Lung (tissue), 11 donors: ENCODE measurements at regions not wholly inside any gene's neighbourhood (a gene's known extent, or its start where the extent isn't known, plus 50 kb on each side); places are given as distances from the start of the nearest gene placed in this dataset.
A peak's percentile ranks its signal among the peaks of the same experiment; 100 is the strongest.

Source experiments
- ATAC-seq: fragments of 200-7000 bp; cut with Tn5 transposase; one replicate; pipeline ENCODE4 v1.9.1; 2020; ENCODE audit warnings: moderate number of reproducible peaks; ENCODE audit not compliant: insufficient read depth, low FRiP score
- DNase-seq, 3 donors: peaks; one replicate each; pipeline ENCODE4 v3.0.0-alpha.2; 2013 to 2017
- H3K27ac ChIP-seq, 2 donors: one replicate each; pipeline ENCODE4 v1.5.1; 2013; ENCODE audit warnings: mild to moderate bottlenecking in 2 of 2, moderate library complexity in 2 of 2, control low read depth in 1 of 2, inconsistent platforms in 1 of 2, low read depth in 1 of 2, low read length in 1 of 2
- H3K27me3 ChIP-seq, 3 donors: one replicate each; pipeline ENCODE4 v1.5.1; 2013; ENCODE audit warnings: low read length in 2 of 3; ENCODE audit not compliant: control insufficient read depth in 3 of 3, insufficient read depth in 3 of 3
- H3K36me3 ChIP-seq, 4 donors: one replicate each; pipeline ENCODE4 v1.5.1; 2013; ENCODE audit warnings: low read length in 4 of 4, mild to moderate bottlenecking in 1 of 4, moderate library complexity in 1 of 4; ENCODE audit not compliant: control insufficient read depth in 4 of 4, insufficient read depth in 4 of 4
- H3K4me1 ChIP-seq, 5 donors: one replicate each; pipeline ENCODE4 v1.5.1; 2013; ENCODE audit warnings: low read length in 5 of 5, mild to moderate bottlenecking in 2 of 5, moderate library complexity in 1 of 5; ENCODE audit not compliant: control insufficient read depth in 5 of 5, insufficient read depth in 5 of 5
- H3K4me3 ChIP-seq: one replicate; pipeline ENCODE4 v1.5.1; 2013; ENCODE audit warnings: mild to moderate bottlenecking, control low read depth, moderate library complexity
- H3K9ac ChIP-seq, 2 donors: one replicate each; pipeline ENCODE4 v1.5.1; 2013; ENCODE audit warnings: low read length in 2 of 2, control low read depth in 1 of 2; ENCODE audit not compliant: insufficient read depth in 1 of 2
- H3K9me3 ChIP-seq, 4 donors: one replicate each; pipeline ENCODE4 v1.5.1; 2013; ENCODE audit warnings: low read length in 3 of 4, mild to moderate bottlenecking in 1 of 4, moderate library complexity in 1 of 4; ENCODE audit not compliant: control insufficient read depth in 4 of 4, insufficient read depth in 3 of 4
- WGBS, 2 donors: extraction: QIAGEN DNeasy Blood & Tissue Kit; methylation state at CpG; one replicate each; pipeline ENCODE4 v1.1.7; 2013; 5-methylcytosine and 5-hydroxymethylcytosine counted together
- TF ChIP-seq, protein P1 (sequence below): IDR thresholded peaks from 2 replicates; pipeline ENCODE4 v1.5.1; 2012; ENCODE audit warnings: mild to moderate bottlenecking; ENCODE audit errors: control extremely low read depth, extremely low read depth
- donor health status: control.
- donor health status: control.
- donor health status: Bipolar disorder and iron deficiency.
- donor health status: healthy.
- donor health status: DM: yes; HTN: yes; CAD: no.

DNA sequence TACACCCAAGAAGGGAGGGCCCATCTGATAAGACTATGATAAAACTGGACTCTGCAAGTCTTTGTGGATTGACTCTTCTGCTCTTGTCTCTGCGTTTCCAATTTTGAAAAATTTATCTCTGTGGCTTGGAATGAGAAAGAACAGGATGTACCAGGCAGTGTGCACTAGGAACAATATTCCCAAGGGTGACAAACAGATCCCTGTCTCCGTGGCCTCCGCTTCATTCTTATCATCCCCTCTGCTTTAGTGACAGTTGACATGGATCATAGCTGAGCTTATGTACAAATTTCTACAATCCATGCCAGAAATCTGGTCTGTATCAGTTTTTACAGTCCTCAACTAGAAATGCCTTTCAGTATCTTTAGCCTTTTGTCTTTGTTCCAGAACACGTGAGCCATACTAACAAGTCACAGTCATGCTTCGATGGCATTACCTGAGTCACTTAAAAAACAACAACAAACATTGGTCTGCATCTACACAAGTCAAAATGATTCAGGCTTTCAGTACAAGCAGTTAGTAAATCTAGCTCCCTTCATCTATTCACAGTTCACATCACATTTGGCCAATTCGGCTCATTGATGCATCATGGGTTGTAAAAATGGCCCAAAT is 393.6 kb upstream of the CELF2 start:
- Histone ChIP-seq H3K9ac (no peak overlapping the region), H3K4me1 (peaks cover 0 to 7% (median 3%) of the 10 kb centered on the region in 5 donors), H3K9me3 (no peaks in the 10 kb centered on the region), H3K27ac (peak overlapping the region in 1 of 2 donors; percentile 36), H3K4me3 (no peak overlapping the region), H3K36me3 (no peaks in the 10 kb centered on the region), H3K27me3 (no peaks in the 10 kb centered on the region)
- TF ChIP-seq, protein P1, sequence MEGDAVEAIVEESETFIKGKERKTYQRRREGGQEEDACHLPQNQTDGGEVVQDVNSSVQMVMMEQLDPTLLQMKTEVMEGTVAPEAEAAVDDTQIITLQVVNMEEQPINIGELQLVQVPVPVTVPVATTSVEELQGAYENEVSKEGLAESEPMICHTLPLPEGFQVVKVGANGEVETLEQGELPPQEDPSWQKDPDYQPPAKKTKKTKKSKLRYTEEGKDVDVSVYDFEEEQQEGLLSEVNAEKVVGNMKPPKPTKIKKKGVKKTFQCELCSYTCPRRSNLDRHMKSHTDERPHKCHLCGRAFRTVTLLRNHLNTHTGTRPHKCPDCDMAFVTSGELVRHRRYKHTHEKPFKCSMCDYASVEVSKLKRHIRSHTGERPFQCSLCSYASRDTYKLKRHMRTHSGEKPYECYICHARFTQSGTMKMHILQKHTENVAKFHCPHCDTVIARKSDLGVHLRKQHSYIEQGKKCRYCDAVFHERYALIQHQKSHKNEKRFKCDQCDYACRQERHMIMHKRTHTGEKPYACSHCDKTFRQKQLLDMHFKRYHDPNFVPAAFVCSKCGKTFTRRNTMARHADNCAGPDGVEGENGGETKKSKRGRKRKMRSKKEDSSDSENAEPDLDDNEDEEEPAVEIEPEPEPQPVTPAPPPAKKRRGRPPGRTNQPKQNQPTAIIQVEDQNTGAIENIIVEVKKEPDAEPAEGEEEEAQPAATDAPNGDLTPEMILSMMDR: no peak
- no peak for DNase-seq
- no peak for ATAC-seq
- 84 to 85% methylated on average over 6 of the region's 6 CpGs for WGBS, 2 donors

DNA sequence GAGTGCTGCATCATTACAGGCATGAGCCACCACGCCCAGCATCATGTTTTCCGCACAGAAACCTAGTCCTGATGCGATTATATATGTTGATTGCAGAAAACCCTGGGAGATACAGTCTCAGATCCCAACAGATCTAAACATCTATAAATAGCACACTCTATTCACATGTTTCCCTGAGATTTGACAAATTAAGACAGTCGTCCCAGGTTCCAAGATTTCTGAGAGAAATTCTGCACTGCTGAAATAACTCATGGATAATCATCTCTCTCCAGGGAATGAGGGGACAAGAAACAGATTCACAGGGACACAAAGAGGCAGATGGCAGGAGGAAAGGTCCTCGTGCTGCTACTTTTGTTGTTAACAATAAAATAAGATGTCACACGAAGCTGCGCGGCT is 393.1 kb upstream of the CELF2 start:
- DNase-seq (no peak), ATAC-seq (no peak)
- Histone ChIP-seq H3K36me3 (no peaks in the 10 kb centered on the region), H3K9me3 (no peaks in the 10 kb centered on the region), H3K4me1 (peaks cover 0 to 7% (median 3%) of the 10 kb centered on the region in 5 donors), H3K4me3 (no peak overlapping the region), H3K9ac (no peak overlapping the region), H3K27me3 (no peaks in the 10 kb centered on the region), H3K27ac (peak overlapping the region in 1 of 2 donors; percentile 36)
- TF ChIP-seq, protein P1: no peak
- 84 to 92% methylated on average over 8 of the region's 8 CpGs for WGBS, 2 donors

DNA sequence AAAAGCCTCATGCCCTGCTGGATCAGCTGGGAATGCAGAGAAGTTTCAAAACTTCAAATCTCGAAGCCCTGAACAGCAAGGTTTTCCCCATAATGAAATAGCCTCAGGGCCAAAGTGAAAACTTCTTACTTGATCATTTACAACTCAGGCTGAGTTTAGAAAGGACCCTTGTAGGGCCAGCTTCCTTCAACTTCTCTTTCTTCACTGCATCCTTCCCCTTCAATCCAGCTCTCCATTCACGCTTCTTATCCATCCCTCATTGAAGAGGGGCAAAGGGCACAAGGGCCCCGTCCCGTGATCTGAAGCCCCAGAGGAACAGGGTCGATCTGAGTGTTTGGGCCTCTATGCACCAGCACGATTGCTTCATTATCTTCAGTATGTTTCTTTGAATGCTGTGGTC is 392.2 kb upstream of the CELF2 start:
- no peaks in the 10 kb centered on the region for H3K36me3 ChIP-seq
- H3K9me3 ChIP-seq: no peaks in the 10 kb centered on the region
- H3K4me3 ChIP-seq: no peak overlapping the region
- peaks cover 0 to 7% (median 3%) of the 10 kb centered on the region in 5 donors for H3K4me1 ChIP-seq
- TF ChIP-seq, protein P1: no peak
- H3K27ac ChIP-seq: no peak overlapping the region
- H3K27me3 ChIP-seq: no peaks in the 10 kb centered on the region
- 74 to 83% methylated on average over 6 of the region's 6 CpGs for WGBS, 2 donors
- H3K9ac ChIP-seq: no peak overlapping the region
- DNase-seq (no peak), ATAC-seq (no peak)

DNA sequence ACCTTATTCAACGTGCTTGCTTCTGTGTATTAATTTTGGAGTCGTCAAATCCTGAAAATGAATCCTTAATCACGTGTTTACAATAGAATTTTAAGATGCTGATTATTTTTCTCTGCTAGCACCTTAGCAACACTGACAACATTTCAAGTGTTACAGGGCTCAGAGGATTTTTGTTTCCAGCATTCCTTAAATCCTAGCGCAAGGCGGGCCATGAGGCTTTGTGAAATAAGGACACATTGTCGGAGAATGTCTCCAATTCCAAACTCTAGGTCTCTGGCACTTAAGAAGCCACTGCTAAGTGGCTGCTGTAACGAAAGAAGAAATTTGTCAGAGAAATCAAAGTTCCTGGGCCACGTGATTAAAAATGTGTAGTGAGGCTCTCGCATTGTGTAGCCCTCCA is 390.9 kb upstream of the CELF2 start:
- no peak for ATAC-seq
- H3K27me3 ChIP-seq: no peaks in the 10 kb centered on the region
- no peaks in the 10 kb centered on the region for H3K9me3 ChIP-seq
- 70 to 82% methylated on average over 9 of the region's 9 CpGs for WGBS, 2 donors
- no peaks in the 10 kb centered on the region for H3K36me3 ChIP-seq
- H3K4me1 ChIP-seq: peaks cover 0 to 7% (median 3%) of the 10 kb centered on the region in 5 donors
- DNase-seq: peak in 1 of 3 donors; percentile 39
- no peak overlapping the region for H3K27ac ChIP-seq
- TF ChIP-seq, protein P1: no peak
- no peak overlapping the region for H3K4me3 ChIP-seq
- H3K9ac ChIP-seq: no peak overlapping the region
